ENCODE measurements at regions not wholly inside any gene's neighbourhood (a gene's known extent, or its start where the extent isn't known, plus 50 kb on each side); places are given as distances from the start of the nearest gene placed in this dataset.
"Not testable (repeated sequence)": the region's sequence is repeated elsewhere in the genome, so short reads cannot be mapped to it uniquely, and the experiment has no call there.

GRCh38 chr9:19885608-19886007 lies 96.8 kb upstream of the SLC24A2 start:
- WGBS, 5 donors, result 92 to 96% (median 93%) methylated on average over 4 of the region's 4 CpGs
- H3K4me1 ChIP-seq, result no peaks in the 10 kb centered on the region
- no peak overlapping the region for H3K27ac ChIP-seq

GRCh38 chr9:19879062-19879461 lies 90.2 kb upstream of the SLC24A2 start:
- no peak for DNase-seq
- Histone ChIP-seq H3K27me3 (no peaks in the 10 kb centered on the region), H3K4me3 (no peak overlapping the region), H3K27ac (no peak overlapping the region), H3K4me1 (no peaks in the 10 kb centered on the region), H3K36me3 (no peaks in the 10 kb centered on the region), H3K9me3 (no peaks in the 10 kb centered on the region)
- 48 to 79% (median 75%) methylated on average over 2 of the region's 2 CpGs for WGBS, 5 donors
- intact Hi-C loops (cut with DNase I; ENCODE audit: low total_unique reads), result no loop called here
- TF ChIP-seq CTCF (IDR thresholded peaks at IDR 0.05) (no peak), EP300 (IDR thresholded peaks at IDR 0.05) (no peak), POLR2A (IDR thresholded peaks at IDR 0.05) (no peak), POLR2AphosphoS5 (IDR thresholded peaks at IDR 0.05) (no peak)

More at GRCh38 chr9:19885608-19886007, 96.8 kb upstream of the SLC24A2 start:
- H3K9me3 ChIP-seq, result peaks cover 0 to 14% (median 0%) of the 10 kb centered on the region in 4 donors
- no peak overlapping the region for H3K4me3 ChIP-seq
- TF ChIP-seq EP300 (IDR thresholded peaks at IDR 0.05), result no peak
- TF ChIP-seq POLR2AphosphoS5 (IDR thresholded peaks at IDR 0.05), result no peak
- TF ChIP-seq CTCF (IDR thresholded peaks at IDR 0.05), result no peak
- no peak for TF ChIP-seq POLR2A (IDR thresholded peaks at IDR 0.05)
- no peak for DNase-seq
- no peaks in the 10 kb centered on the region for H3K27me3 ChIP-seq
- H3K36me3 ChIP-seq, result no peaks in the 10 kb centered on the region
- intact Hi-C loops (cut with DNase I; ENCODE audit: low total_unique reads), result loop anchor here (10.0 kb wide), 1 partner anchor 61 kb away; no protein-coding TSS in a partner anchor

- Histone ChIP-seq H3K4me1 (no peaks in the 10 kb centered on the region), H3K4me3 (no peak overlapping the region), H3K27me3 (no peaks in the 10 kb centered on the region), H3K9me3 (peaks cover 0 to 5% (median 1%) of the 10 kb centered on the region in 4 donors), H3K27ac (no peak overlapping the region), H3K36me3 (no peaks in the 10 kb centered on the region)
- intact Hi-C loops (cut with DNase I; ENCODE audit: low total_unique reads), result no loop called here
- TF ChIP-seq POLR2A (IDR thresholded peaks at IDR 0.05) (no peak), CTCF (IDR thresholded peaks at IDR 0.05) (no peak), EP300 (IDR thresholded peaks at IDR 0.05) (no peak), POLR2AphosphoS5 (IDR thresholded peaks at IDR 0.05) (no peak)
- no peak for DNase-seq
- WGBS, 5 donors, result 52 to 78% (median 73%) methylated on average over 3 of the region's 3 CpGs
Observed at GRCh38 chr9:19876569-19877316, 87.9 kb upstream of the SLC24A2 start.

GRCh38 chr9:19875291-19875920 lies 86.6 kb upstream of the SLC24A2 start:
- no peak for DNase-seq
- Histone ChIP-seq H3K9me3 (peaks cover 0 to 9% (median 3%) of the 10 kb centered on the region in 4 donors), H3K4me3 (no peak overlapping the region), H3K27ac (no peak overlapping the region), H3K36me3 (no peaks in the 10 kb centered on the region), H3K27me3 (no peaks in the 10 kb centered on the region), H3K4me1 (no peaks in the 10 kb centered on the region)
- 77 to 84% (median 80%) methylated on average over 5 of the region's 5 CpGs for WGBS, 5 donors
- TF ChIP-seq CTCF (IDR thresholded peaks at IDR 0.05) (no peak), POLR2A (IDR thresholded peaks at IDR 0.05) (no peak), EP300 (IDR thresholded peaks at IDR 0.05) (no peak), POLR2AphosphoS5 (IDR thresholded peaks at IDR 0.05) (no peak)
- intact Hi-C loops (cut with DNase I; ENCODE audit: low total_unique reads), result no loop called here

- H3K4me3 ChIP-seq; H3K27me3 ChIP-seq; intact Hi-C loops (cut with DNase I; ENCODE audit: low total_unique reads); H3K9me3 ChIP-seq; DNase-seq; H3K4me1 ChIP-seq; H3K27ac ChIP-seq; H3K36me3 ChIP-seq: not testable (repeated sequence)
- WGBS, 5 donors, result 65 to 90% (median 85%) methylated on average over 2 of the region's 2 CpGs
Observed at GRCh38 chr9:19873188-19873587, 84.4 kb upstream of the SLC24A2 start.

Data from stomach (tissue), 8 donors.